B cell (primary cell): ENCODE measurements at regions not wholly inside any gene's neighbourhood (a gene's known extent, or its start where the extent isn't known, plus 50 kb on each side); places are given as distances from the start of the nearest gene placed in this dataset.

ENCODE experiments used
- ATAC-seq: fragments of 200-7000 bp; cut with Tn5 transposase; one replicate; pipeline ENCODE4 v1.10.0; 2021; ENCODE audit warnings: low read depth, mild to moderate bottlenecking, moderate number of reproducible peaks, moderate library complexity
- CTCF ChIA-PET: fragments of 350-600 bp; sonication (Branson Sonifier 250); formaldehyde crosslinking; loops from one replicate; lab custom pipeline; 2021; ENCODE audit warnings: antibody characterized with exemption, inconsistent platforms; lab: Charles Lee
- POLR2A ChIA-PET: fragments of 350-600 bp; sonication (Branson Sonifier 250); formaldehyde crosslinking; loops from one replicate; lab custom pipeline; 2021; ENCODE audit warnings: antibody characterized with exemption; lab: Charles Lee
- DNase-seq: peaks from one replicate; pipeline ENCODE4 v3.0.0; 2013
- H2AFZ ChIP-seq: 2 replicates; pipeline ENCODE4 v1.6.1; 2012; ENCODE audit warnings: mild to moderate bottlenecking, low read depth, low read length; ENCODE audit not compliant: insufficient read depth, poor library complexity, severe bottlenecking
- H3K27ac ChIP-seq, 2 donors: 1 replicate in 1 of 2; 2 replicates in 1 of 2; pipeline ENCODE4 v1.5.1; 2012 to 2013; ENCODE audit warnings: low read length in 2 of 2, mild to moderate bottlenecking in 2 of 2, moderate library complexity in 1 of 2
- H3K27me3 ChIP-seq, 4 experiments: fragments of 200-600 bp in 1 of 4; sonication (generic) in 1 of 4; replicated peaks in 1 of 4; 1 replicate in 2 of 4; 2 replicates in 2 of 4; pipeline versions ENCODE4 v1.6.1 to v1.7.0; 2013 to 2016; ENCODE audit warnings: low read length in 3 of 4, mild to moderate bottlenecking in 2 of 4, mixed read lengths in 1 of 4, moderate library complexity in 1 of 4; ENCODE audit not compliant: insufficient read depth in 4 of 4, control insufficient read depth in 3 of 4; ENCODE audit errors: control extremely low read depth in 1 of 4
- H3K36me3 ChIP-seq, 2 experiments: replicated peaks in 1 of 2; 1 replicate in 1 of 2; 2 replicates in 1 of 2; pipeline versions ENCODE4 v1.6.1 to v1.7.1; 2013; ENCODE audit warnings: low read length in 1 of 2; ENCODE audit not compliant: insufficient read depth in 2 of 2, control insufficient read depth in 1 of 2; ENCODE audit errors: control extremely low read depth in 1 of 2, extremely low read depth in 1 of 2
- H3K4me1 ChIP-seq, 2 donors: fragments of 200-600 bp in 1 of 2; sonication (generic) in 1 of 2; 1 replicate in 1 of 2; 2 replicates in 1 of 2; pipeline versions ENCODE4 v1.5.1 to v1.6.1; 2013 to 2017; ENCODE audit warnings: low read length in 2 of 2; ENCODE audit not compliant: control insufficient read depth in 2 of 2, insufficient read depth in 2 of 2
- H3K4me2 ChIP-seq: replicated peaks from 2 replicates; pipeline ENCODE3; 2012; ENCODE audit warnings: mild to moderate bottlenecking, low read depth, low read length; ENCODE audit not compliant: poor library complexity, severe bottlenecking
- H3K4me3 ChIP-seq, 5 experiments: fragments of 200-600 bp in 1 of 5; sonication (generic) in 1 of 5; 1 replicate in 3 of 5; 2 replicates in 2 of 5; pipeline versions ENCODE4 v1.5.1 to v1.7.0; 2011 to 2016; ENCODE audit warnings: low read length in 4 of 5, mild to moderate bottlenecking in 4 of 5, low read depth in 2 of 5, control low read depth in 1 of 5, moderate library complexity in 1 of 5; ENCODE audit not compliant: insufficient read depth in 1 of 5; ENCODE audit errors: control extremely low read depth in 1 of 5, extremely low read depth in 1 of 5
- H3K79me2 ChIP-seq: fragments of 200-600 bp; sonication (generic); one replicate; pipeline ENCODE4 v1.6.0; 2016; ENCODE audit warnings: low read length; ENCODE audit not compliant: control insufficient read depth, insufficient read depth
- H3K9ac ChIP-seq: fragments of 200-600 bp; sonication (generic); 2 replicates; pipeline ENCODE4 v1.6.1; 2017; ENCODE audit warnings: mild to moderate bottlenecking, low read length, moderate library complexity
- H3K9me3 ChIP-seq, 3 donors: one replicate each; pipeline versions ENCODE4 v1.6.1 to v1.7.1; 2013; ENCODE audit warnings: low read length in 2 of 3; ENCODE audit not compliant: control insufficient read depth in 2 of 3, insufficient read depth in 1 of 3; ENCODE audit errors: control extremely low read depth in 1 of 3
- H4K20me1 ChIP-seq: 2 replicates; pipeline ENCODE4 v1.6.0; 2012; ENCODE audit warnings: mild to moderate bottlenecking, low read length; ENCODE audit not compliant: insufficient read depth, control insufficient read depth, poor library complexity, severe bottlenecking
- H3K27ac Mint-ChIP-seq: one replicate; pipeline ENCODE4 v1.8.0; 2021; ENCODE audit warnings: mixed read lengths
- H3K27me3 Mint-ChIP-seq: one replicate; pipeline ENCODE4 v1.8.0; 2021; ENCODE audit warnings: mixed read lengths
- H3K4me1 Mint-ChIP-seq: one replicate; pipeline ENCODE4 v1.8.0; 2021; ENCODE audit warnings: mixed read lengths
- H3K4me3 Mint-ChIP-seq: one replicate; pipeline ENCODE4 v1.8.0; 2021; ENCODE audit warnings: mixed read lengths
- H3K9me3 Mint-ChIP-seq: one replicate; pipeline ENCODE4 v1.8.0; 2022; ENCODE audit warnings: mixed read lengths; ENCODE audit not compliant: insufficient read depth
- EZH2 ChIP-seq: IDR thresholded peaks from 2 replicates; pipeline ENCODE4 v1.6.1; 2012; ENCODE audit warnings: borderline replicate concordance, low read depth, mild to moderate bottlenecking, moderate library complexity, low read length; ENCODE audit not compliant: insufficient read depth, poor library complexity, severe bottlenecking
- WGBS: methylation state at CpG from one replicate; pipeline ENCODE4 v1.1.5; 2013; ENCODE audit warnings: missing lambda C conversion rate; ENCODE audit not compliant: insufficient coverage; 5-methylcytosine and 5-hydroxymethylcytosine counted together
- intact Hi-C: fragments of 100-400 bp; cut with micrococcal nuclease; formaldehyde crosslinking; loops from one replicate; pipeline ENCODE4 v1.10.0; 2022
- TF ChIP-seq, protein P1 (sequence below): fragments of 200-600 bp; IDR thresholded peaks from one replicate; pipeline ENCODE4 v1.8.0; 2022; ENCODE audit warnings: antibody characterized with exemption, mild to moderate bottlenecking

DNA sequence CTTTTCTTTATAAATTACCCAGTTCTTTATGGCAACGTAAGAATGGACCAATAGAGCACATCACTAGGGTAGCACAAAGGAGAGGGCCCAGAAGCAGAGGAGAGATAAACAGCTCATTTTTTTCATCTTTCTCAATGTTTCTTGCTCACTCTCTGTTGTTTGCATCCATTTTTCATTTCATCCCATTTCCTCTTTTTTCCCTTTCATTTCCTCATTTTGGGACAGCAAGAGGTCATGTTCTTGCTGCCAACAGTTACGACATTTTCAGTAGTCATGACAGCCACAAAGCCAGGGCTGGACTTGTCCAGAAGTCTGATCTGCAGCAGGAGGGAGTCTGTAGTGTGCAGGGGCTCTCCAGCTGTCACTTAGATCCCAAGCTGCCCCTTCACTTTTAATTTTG lies 52.7 kb upstream of the CYP1B1 start:
- peaks cover 1 to 11% (median 7%) of the 10 kb centered on the region in 3 donors for H3K9me3 ChIP-seq
- no peak overlapping the region for H3K9ac ChIP-seq
- H3K27me3 ChIP-seq, result no peaks in the 10 kb centered on the region
- no peaks in the 10 kb centered on the region for H4K20me1 ChIP-seq
- Mint-ChIP-seq H3K27me3 (no peaks in the 10 kb centered on the region), H3K9me3 (peaks cover 8% of the 10 kb centered on the region), H3K27ac (no peak overlapping the region), H3K4me1 (peaks cover 22% of the 10 kb centered on the region), H3K4me3 (no peak overlapping the region)
- H3K4me2 ChIP-seq, result no peak overlapping the region
- WGBS, result 44% methylated on average over 2 of the region's 2 CpGs
- TF ChIP-seq, protein P1, sequence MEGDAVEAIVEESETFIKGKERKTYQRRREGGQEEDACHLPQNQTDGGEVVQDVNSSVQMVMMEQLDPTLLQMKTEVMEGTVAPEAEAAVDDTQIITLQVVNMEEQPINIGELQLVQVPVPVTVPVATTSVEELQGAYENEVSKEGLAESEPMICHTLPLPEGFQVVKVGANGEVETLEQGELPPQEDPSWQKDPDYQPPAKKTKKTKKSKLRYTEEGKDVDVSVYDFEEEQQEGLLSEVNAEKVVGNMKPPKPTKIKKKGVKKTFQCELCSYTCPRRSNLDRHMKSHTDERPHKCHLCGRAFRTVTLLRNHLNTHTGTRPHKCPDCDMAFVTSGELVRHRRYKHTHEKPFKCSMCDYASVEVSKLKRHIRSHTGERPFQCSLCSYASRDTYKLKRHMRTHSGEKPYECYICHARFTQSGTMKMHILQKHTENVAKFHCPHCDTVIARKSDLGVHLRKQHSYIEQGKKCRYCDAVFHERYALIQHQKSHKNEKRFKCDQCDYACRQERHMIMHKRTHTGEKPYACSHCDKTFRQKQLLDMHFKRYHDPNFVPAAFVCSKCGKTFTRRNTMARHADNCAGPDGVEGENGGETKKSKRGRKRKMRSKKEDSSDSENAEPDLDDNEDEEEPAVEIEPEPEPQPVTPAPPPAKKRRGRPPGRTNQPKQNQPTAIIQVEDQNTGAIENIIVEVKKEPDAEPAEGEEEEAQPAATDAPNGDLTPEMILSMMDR, result no peak
- TF ChIP-seq EZH2, result no peak
- H3K4me1 ChIP-seq, result peaks cover 0 to 6% of the 10 kb centered on the region in 2 donors
- intact Hi-C loops, result no loop called here
- H3K4me3 ChIP-seq, result no peak overlapping the region
- H3K36me3 ChIP-seq, result no peaks in the 10 kb centered on the region
- DNase-seq, result peak; percentile 14
- no peak for ATAC-seq
- ChIA-PET CTCF (no interaction called here), POLR2A (no interaction called here)
- no peaks in the 10 kb centered on the region for H3K79me2 ChIP-seq
- H3K27ac ChIP-seq, result no peak overlapping the region
- no peak overlapping the region for H2AFZ ChIP-seq

DNA sequence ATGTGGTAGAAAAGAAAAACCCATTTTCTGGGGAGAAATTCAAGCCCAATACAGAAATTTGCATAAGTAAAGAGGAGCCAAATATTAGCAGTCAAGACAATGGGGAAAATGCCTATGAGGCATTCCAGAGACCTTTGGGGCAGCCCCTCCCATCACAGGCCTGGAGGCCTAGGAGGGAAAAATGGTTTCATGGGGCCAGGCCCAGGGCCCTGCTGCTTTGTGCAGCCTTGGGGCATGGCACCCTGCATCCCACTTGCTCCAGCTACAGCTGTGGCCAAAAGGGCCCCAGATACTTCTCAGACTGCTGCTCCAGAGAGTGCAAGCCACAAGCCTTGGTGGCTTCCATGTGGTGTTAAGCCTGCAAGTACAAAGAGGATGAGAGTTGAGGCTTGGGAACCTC lies 51.3 kb upstream of the CYP1B1 start:
- ATAC-seq (no peak), DNase-seq (no peak)
- Histone ChIP-seq H3K9ac (no peak overlapping the region), H3K79me2 (no peaks in the 10 kb centered on the region), H4K20me1 (no peaks in the 10 kb centered on the region), H3K27me3 (no peaks in the 10 kb centered on the region), H3K9me3 (peaks cover 1 to 11% (median 7%) of the 10 kb centered on the region in 3 donors), H3K4me1 (peaks cover 0 to 6% of the 10 kb centered on the region in 2 donors), H3K4me2 (no peak overlapping the region), H2AFZ (no peak overlapping the region), H3K27ac (no peak overlapping the region), H3K36me3 (no peaks in the 10 kb centered on the region), H3K4me3 (no peak overlapping the region)
- H3K9me3 Mint-ChIP-seq, result peaks cover 8% of the 10 kb centered on the region
- H3K4me1 Mint-ChIP-seq, result peaks cover 22% of the 10 kb centered on the region
- H3K27me3 Mint-ChIP-seq, result no peaks in the 10 kb centered on the region
- CTCF ChIA-PET, result no interaction called here
- POLR2A ChIA-PET, result no interaction called here
- intact Hi-C loops, result no loop called here
- no peak overlapping the region for H3K27ac Mint-ChIP-seq
- TF ChIP-seq, protein P1, result no peak
- TF ChIP-seq EZH2, result no peak
- no peak overlapping the region for H3K4me3 Mint-ChIP-seq
